Caki2 (cell line): ENCODE measurements at regions not wholly inside any gene's neighbourhood (a gene's known extent, or its start where the extent isn't known, plus 50 kb on each side); places are given as distances from the start of the nearest gene placed in this dataset.

Source experiments
- DNase-seq: peaks from one replicate; pipeline ENCODE4 v3.0.0-alpha.2; 2015; ENCODE audit warnings: low read depth
- in situ Hi-C: cut with HindIII; loops from 2 replicates; pipeline ENCODE4 v1.10.0; 2016; ENCODE audit warnings: low sequenced_read_pairs, low pct_unique_long_range_greater_than_20kb, mixed read lengths

- no peak for DNase-seq
- in situ Hi-C loops = no loop called here
Measured at GRCh38 chr1:60573121-60573520, 499.6 kb upstream of the C1orf87 start.

- in situ Hi-C loops = no loop called here
- no peak for DNase-seq
Measured at GRCh38 chr1:60572378-60572777, 498.8 kb upstream of the C1orf87 start.

GRCh38 chr1:60571811-60572210 is 498.2 kb upstream of the C1orf87 start:
- no peak for DNase-seq
- in situ Hi-C loops = no loop called here

- no peak for DNase-seq
- in situ Hi-C loops = no loop called here
Measured at GRCh38 chr1:60569189-60569588, 495.6 kb upstream of the C1orf87 start.

- DNase-seq = no peak
- in situ Hi-C loops = no loop called here
Measured at GRCh38 chr1:60567256-60567655, 493.7 kb upstream of the C1orf87 start.

GRCh38 chr1:60564916-60565750 is 491.6 kb upstream of the C1orf87 start:
- in situ Hi-C loops = no loop called here
- no peak for DNase-seq

- in situ Hi-C loops = no loop called here
- DNase-seq = no peak
Measured at GRCh38 chr1:60563777-60564535, 490.4 kb upstream of the C1orf87 start.

GRCh38 chr1:60562740-60563139 is 489.2 kb upstream of the C1orf87 start:
- in situ Hi-C loops = no loop called here
- no peak for DNase-seq

GRCh38 chr1:60560701-60561100 is 487.1 kb upstream of the C1orf87 start:
- DNase-seq = no peak
- in situ Hi-C loops = no loop called here

- DNase-seq = no peak
- in situ Hi-C loops = no loop called here
Measured at GRCh38 chr1:60558236-60558635, 484.7 kb upstream of the C1orf87 start.

GRCh38 chr1:60553730-60554129 is 480.2 kb upstream of the C1orf87 start:
- DNase-seq = no peak
- in situ Hi-C loops = no loop called here

- DNase-seq = no peak
- in situ Hi-C loops = no loop called here
Measured at GRCh38 chr1:60547821-60548220, 474.3 kb upstream of the C1orf87 start.

GRCh38 chr1:60541831-60542532 is 468.4 kb upstream of the C1orf87 start:
- in situ Hi-C loops = no loop called here

GRCh38 chr1:60540141-60540540 is 466.6 kb upstream of the C1orf87 start:
- in situ Hi-C loops = no loop called here
- no peak for DNase-seq

More at GRCh38 chr1:60541831-60542532, 468.4 kb upstream of the C1orf87 start:
- DNase-seq = no peak

GRCh38 chr1:60535713-60536112 is 462.1 kb upstream of the C1orf87 start:
- no peak for DNase-seq
- in situ Hi-C loops = no loop called here

GRCh38 chr1:60527567-60527966 is 454.0 kb upstream of the C1orf87 start:
- DNase-seq = no peak
- in situ Hi-C loops = no loop called here

- in situ Hi-C loops = no loop called here
Measured at GRCh38 chr1:60516996-60517395, 443.4 kb upstream of the C1orf87 start.

GRCh38 chr1:60510162-60510561 is 436.6 kb upstream of the C1orf87 start:
- DNase-seq = no peak
- in situ Hi-C loops = no loop called here

More at GRCh38 chr1:60516996-60517395, 443.4 kb upstream of the C1orf87 start:
- no peak for DNase-seq
